NCI-H1694 (cell line): ENCODE measurements at regions not wholly inside any gene's neighbourhood (a gene's known extent, or its start where the extent isn't known, plus 50 kb on each side); places are given as distances from the start of the nearest gene placed in this dataset.
"Not testable (repeated sequence)": the region's sequence is repeated elsewhere in the genome, so short reads cannot be mapped to it uniquely, and the experiment has no call there.

ENCODE experiments used
- DNase-seq: peaks from one replicate; lab custom pipeline; 2025; lab: John Stamatoyannopoulos, UW

DNA sequence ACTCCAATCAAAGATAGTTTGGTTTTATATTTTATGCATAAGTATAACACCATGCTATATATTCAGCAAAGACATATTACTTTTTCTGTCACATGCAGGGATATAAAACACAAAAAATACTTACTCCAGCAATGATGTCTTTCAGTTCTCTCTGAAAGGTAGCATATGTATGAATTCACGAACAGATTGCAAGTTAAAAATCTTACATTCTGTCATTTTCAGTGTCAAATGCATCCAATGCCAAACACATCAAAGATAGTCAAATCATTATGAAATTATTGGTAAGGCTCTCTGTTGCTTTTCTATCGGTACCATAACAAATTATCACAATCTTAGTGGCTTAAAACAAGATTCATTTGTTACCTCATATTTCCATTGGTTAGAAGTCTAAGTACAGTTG is 492.0 kb upstream of the KIF2B start:
- DNase-seq, result no peak

DNA sequence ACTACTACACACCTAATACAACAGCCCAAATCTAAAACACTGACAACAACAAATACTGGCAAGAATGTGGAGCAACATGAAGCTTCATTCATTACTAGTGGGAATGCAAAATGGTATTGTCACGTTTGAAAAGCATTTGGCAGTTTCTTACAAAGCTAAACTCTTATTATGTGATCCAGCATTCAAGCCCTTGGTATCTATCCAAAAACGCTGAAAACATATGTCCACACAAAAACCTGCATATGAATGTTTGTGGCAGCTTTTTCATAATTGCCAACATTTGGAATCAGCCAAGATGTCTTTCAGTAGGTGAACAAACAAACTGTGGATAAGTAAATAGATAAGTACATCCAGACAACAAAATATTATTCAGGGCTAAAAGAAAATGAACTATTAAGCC is 501.1 kb upstream of the KIF2B start:
- peak; percentile 37 for DNase-seq

DNA sequence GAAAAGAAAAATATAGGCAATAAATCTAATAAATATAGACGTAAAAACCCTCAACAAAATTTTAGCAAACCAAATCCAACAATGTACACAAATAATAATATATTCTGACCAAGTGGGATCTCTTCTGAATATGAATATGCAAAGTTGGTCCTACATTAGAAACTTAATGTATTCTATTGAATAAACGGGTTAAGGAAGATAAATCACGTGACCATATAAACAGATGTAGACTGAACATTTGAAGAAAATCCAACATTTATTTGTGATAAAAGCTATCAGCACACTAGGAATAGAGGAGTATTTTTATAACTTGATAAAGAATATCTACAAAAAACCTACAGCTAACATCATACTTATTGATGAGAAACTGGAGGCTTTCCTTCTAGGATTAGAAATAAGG is 502.8 kb upstream of the KIF2B start:
- no peak for DNase-seq

- DNase-seq, result no peak
Measured at GRCh38 chr17:53316988-53317387, 505.7 kb upstream of the KIF2B start.

- no peak for DNase-seq
Measured at GRCh38 chr17:53316073-53316472, 506.7 kb upstream of the KIF2B start.

DNA sequence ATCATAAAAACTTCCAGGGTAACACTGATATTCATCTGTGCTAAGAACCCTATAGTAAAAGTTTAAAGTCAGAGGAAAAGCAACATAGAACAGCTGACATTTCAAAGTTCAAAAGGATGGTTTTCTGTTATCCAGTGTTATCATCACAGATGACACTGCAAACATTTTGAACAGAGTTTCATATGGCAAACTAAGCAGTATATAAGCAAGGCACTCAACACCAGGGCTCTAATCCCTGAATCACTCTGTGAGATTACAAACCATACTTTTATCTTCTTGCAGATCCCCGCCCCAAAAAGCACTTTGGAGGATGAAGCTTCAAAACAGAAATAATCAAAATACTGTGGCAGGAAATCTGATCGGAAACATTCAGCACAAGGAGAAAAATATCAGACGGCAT is 508.2 kb upstream of the KIF2B start:
- no peak for DNase-seq

GRCh38 chr17:53313746-53314145 is 509.0 kb upstream of the KIF2B start:
- DNase-seq, result no peak

- no peak for DNase-seq
Measured at GRCh38 chr17:53278466-53278865, 544.3 kb upstream of the KIF2B start.

- DNase-seq, result no peak
Measured at GRCh38 chr17:53273126-53273525, 549.6 kb upstream of the KIF2B start.

DNA sequence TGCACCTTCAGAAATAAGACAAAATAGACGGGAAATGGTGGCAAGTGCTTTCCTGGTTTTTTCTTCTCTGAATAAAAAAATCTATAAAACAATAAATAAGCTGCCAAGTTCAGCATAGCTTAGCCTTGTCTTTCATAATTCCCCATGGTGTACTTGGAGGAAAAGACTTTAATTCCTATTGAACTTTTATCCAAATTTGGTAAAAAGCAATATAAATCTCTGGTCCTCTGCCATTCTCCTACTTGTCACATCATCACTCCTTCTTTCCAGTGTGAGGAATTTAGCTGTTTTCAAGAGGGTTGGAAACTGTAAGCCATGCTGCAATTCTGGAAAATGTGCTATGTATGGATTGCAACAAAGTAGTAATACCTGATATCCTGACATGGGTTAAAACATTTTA is 551.8 kb upstream of the KIF2B start:
- DNase-seq, result no peak

DNA sequence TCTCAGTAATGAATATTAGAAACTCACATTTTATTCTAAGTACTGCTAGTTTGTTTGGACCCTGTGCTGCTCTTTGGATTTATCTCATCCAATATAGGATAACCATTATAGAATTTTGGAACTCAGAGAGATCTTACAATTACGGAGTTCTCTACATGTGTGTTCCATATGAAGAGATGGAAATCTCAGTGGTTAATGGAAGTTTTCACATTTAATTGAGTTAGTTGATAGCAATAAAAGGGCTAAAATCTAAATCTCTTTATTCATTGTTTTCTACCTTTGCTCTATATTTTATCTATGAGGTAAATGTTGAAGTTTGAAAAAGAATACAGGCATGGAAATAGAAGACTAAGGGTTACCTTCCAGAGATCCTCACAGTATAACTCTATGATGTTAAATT is 558.0 kb upstream of the KIF2B start:
- DNase-seq, result no peak

- DNase-seq, result no peak
Measured at GRCh38 chr17:53253956-53254597, 568.6 kb upstream of the KIF2B start.

- no peak for DNase-seq
Measured at GRCh38 chr17:53249036-53249435, 573.7 kb upstream of the KIF2B start.

DNA sequence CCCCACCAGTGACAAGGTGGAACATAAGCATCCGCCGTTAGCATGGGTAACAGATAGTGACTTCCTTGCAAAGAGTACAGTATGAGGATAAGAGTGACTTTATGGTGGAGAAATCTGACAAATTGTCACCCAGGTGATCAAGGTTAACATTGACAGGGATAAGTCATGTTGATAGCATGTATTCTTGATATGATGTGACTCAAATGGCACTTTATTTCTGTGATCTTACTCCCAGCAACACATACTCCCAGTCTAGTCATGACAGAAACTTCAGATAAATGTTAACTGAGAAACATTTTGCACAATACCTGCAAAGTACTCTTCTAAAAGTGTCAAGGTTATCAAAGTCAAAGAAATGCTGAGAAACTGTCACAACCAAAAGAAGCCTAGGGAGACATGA is 588.6 kb upstream of the KIF2B start:
- DNase-seq, result no peak

DNA sequence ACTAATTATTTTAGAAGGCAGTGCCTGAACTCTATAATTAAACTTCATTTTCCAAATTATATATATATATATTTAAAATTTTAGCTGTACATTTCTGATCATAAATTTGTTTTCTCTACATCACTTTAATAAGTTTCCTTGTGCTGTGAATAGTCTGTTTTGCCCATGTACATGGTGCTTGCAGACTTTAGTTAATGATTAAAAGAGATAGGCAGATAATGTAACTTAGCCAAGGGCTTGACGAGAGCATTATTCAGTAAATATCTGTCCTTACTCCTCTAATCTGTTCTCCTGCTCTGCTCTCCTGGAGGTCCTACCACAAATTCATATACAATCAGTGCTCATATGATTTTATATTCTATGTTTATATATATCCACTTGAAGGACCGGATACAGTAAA is 595.2 kb upstream of the KIF2B start:
- DNase-seq, result no peak

DNA sequence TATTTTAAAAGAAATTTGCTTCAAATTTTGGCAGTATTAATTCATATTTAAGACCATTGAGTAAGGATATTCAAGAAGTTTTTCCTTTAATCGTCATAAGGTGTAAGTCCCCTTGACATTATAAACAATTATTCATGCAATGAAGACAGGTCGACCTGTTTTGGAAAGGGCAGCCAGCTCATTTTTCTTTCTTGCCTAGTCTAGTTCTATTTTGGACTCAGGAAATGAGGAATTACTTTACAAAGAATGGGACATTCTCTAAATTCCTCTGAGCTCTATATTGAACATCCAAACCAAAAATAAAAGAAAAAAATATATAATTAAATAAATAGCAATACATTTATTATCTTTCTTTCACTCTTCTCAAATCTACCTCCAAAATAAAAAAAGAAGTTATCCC is 595.6 kb upstream of the KIF2B start:
- no peak for DNase-seq

GRCh38 chr17:53219821-53220220 is 602.9 kb upstream of the KIF2B start:
- no peak for DNase-seq

GRCh38 chr17:53218723-53219122 is 604.0 kb upstream of the KIF2B start:
- DNase-seq, result no peak

DNA sequence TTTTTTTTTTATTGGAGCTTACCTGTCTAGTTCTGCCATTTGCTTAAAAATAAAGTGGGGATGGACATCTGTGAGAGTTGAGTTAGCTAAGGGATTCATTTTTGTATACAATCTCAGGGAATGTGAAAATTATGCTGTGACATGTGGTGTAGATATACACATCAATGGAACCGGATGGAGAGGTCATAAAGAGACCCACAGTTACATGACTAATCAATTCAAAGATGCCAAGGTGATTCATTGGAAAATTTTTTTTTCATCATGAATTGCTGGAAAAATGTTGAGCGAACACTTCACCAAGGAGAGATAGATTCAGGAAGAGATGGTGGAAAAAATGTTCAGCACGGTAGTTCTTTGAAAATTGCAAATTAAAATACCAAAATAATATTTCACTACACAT is 605.4 kb upstream of the KIF2B start:
- no peak for DNase-seq

GRCh38 chr17:53208935-53209334 is 613.8 kb upstream of the KIF2B start:
- not testable (repeated sequence) for DNase-seq

DNA sequence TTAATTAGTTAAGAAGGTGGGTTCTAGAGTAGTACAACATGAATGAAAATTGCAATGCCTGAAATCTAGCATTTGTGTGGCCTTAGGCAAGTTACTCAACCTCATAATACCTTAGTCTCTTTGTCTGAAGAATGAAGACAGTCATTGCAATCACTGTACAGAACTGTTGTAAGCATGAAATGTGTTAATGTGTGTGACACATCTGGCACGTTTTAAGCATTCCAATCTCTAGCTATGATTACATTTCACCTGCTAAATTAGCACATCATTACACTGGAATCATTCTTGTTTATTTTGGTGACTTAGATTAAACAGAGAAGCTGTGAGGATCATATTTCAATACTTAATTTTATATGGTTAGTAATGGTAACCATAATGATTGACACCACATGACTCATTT is 629.7 kb upstream of the KIF2B start:
- DNase-seq, result no peak

DNA sequence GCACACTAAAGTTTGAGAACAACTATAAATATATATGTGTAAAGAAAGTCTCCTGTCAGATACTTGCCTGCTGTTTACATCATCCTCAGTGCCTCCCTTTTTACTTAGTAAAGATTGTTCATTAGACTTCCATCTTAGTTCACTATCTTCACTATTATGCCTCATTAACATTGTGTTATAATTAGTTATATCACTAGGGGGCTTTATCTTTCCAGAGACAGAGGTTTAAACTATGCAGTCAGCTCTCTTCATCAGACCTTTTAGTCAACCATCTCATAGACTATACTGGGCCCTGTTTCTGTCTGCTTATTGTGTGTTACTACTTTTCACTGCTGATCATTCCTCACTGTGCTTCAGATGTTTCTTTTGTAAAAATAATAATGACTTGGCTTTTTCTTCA is 630.8 kb upstream of the KIF2B start:
- DNase-seq, result no peak

- DNase-seq, result no peak
Measured at GRCh38 chr17:53186001-53186400, 636.7 kb upstream of the KIF2B start.

GRCh38 chr17:53176629-53177028 is 646.1 kb upstream of the KIF2B start:
- DNase-seq, result no peak

DNA sequence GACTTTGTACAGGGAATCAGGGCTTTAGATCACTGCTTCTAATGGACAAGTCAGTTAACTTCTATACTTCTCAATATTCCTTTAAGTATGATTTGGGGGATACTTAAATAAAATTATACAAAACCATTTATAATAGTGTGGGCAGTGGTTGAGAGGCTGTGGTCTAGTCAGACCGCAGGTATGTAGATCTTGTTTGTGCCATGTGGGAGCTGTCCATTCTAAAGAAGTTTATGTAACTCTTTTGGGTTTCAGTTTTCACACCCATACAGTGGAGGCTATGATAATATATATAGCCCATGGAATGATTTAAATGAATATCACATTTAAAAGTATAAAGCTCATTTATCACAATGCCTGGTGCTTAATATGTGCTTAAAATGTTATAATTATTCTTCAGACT is 654.3 kb upstream of the KIF2B start:
- no peak for DNase-seq
